HL-60 (cell line): ENCODE measurements at regions not wholly inside any gene's neighbourhood (a gene's known extent, or its start where the extent isn't known, plus 50 kb on each side); places are given as distances from the start of the nearest gene placed in this dataset.

Experiments
- DNase-seq, 2 experiments: peaks; one replicate each; pipeline ENCODE4 v3.0.0-alpha.2; 2010 to 2020; ENCODE audit warnings: low read depth in 1 of 2, low spot score in 1 of 2
- H3K27ac ChIP-seq: fragments of 250-450 bp; sonication (Bioruptor Pico); replicated peaks from 2 replicates; pipeline ENCODE4 v1.5.1; 2020; ENCODE audit warnings: mild to moderate bottlenecking, moderate library complexity
- H3K27me3 ChIP-seq: fragments of 250-450 bp; sonication (Bioruptor Pico); 2 replicates; pipeline ENCODE4 v1.5.1; 2021; ENCODE audit warnings: mild to moderate bottlenecking, moderate library complexity; ENCODE audit not compliant: insufficient read depth, poor library complexity, severe bottlenecking
- H3K4me3 ChIP-seq: replicated peaks from 2 replicates; pipeline ENCODE4 v1.5.1; 2011; ENCODE audit warnings: mild to moderate bottlenecking, control low read depth, low read length; ENCODE audit not compliant: insufficient read depth
- GABPA ChIP-seq: IDR thresholded peaks from 2 replicates; pipeline ENCODE4 v1.6.1; 2012; ENCODE audit warnings: low read depth
- POLR2AphosphoS5 ChIP-seq: IDR thresholded peaks from 2 replicates; pipeline ENCODE4 v1.6.1; 2012; ENCODE audit warnings: low read depth
- SPI1 ChIP-seq: IDR thresholded peaks from 2 replicates; pipeline ENCODE4 v1.6.1; 2012; ENCODE audit warnings: low read depth, mild to moderate bottlenecking, borderline replicate concordance
- TF ChIP-seq, protein P1 (sequence below): IDR thresholded peaks from 2 replicates; pipeline ENCODE4 v1.6.1; 2012; ENCODE audit warnings: low read depth; ENCODE audit not compliant: insufficient replicate concordance
- TF ChIP-seq, protein P2 (sequence below): IDR thresholded peaks from one replicate; pipeline ENCODE4 v1.5.1; 2011; ENCODE audit warnings: low read length, control low read depth, inconsistent platforms; ENCODE audit not compliant: insufficient read depth

DNA sequence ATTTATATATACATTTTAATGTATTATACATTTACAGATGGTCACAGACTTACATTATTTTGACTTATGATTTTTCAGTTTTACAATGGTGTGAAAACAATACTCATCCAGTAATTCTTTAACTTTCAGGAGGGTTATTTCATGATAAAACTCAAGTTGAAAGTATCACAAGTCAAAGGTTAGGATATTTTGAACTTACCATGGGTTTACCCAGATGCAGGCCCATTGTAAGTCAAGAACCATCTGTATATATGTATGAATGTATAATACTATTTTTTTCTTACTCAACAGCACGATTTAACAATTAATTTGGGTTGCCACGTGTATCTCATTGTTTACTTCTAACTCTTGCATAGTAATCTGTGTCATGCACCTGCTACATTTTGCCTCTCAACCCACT is 1002.0 kb downstream of the OTOL1 start:
- H3K27ac ChIP-seq, result no peak overlapping the region
- H3K4me3 ChIP-seq, result no peak overlapping the region
- no peaks in the 10 kb centered on the region for H3K27me3 ChIP-seq
- TF ChIP-seq, protein P1, sequence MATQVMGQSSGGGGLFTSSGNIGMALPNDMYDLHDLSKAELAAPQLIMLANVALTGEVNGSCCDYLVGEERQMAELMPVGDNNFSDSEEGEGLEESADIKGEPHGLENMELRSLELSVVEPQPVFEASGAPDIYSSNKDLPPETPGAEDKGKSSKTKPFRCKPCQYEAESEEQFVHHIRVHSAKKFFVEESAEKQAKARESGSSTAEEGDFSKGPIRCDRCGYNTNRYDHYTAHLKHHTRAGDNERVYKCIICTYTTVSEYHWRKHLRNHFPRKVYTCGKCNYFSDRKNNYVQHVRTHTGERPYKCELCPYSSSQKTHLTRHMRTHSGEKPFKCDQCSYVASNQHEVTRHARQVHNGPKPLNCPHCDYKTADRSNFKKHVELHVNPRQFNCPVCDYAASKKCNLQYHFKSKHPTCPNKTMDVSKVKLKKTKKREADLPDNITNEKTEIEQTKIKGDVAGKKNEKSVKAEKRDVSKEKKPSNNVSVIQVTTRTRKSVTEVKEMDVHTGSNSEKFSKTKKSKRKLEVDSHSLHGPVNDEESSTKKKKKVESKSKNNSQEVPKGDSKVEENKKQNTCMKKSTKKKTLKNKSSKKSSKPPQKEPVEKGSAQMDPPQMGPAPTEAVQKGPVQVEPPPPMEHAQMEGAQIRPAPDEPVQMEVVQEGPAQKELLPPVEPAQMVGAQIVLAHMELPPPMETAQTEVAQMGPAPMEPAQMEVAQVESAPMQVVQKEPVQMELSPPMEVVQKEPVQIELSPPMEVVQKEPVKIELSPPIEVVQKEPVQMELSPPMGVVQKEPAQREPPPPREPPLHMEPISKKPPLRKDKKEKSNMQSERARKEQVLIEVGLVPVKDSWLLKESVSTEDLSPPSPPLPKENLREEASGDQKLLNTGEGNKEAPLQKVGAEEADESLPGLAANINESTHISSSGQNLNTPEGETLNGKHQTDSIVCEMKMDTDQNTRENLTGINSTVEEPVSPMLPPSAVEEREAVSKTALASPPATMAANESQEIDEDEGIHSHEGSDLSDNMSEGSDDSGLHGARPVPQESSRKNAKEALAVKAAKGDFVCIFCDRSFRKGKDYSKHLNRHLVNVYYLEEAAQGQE, result no peak
- TF ChIP-seq POLR2AphosphoS5, result no peak
- no peak for TF ChIP-seq SPI1
- no peak for TF ChIP-seq GABPA
- DNase-seq, result no peak

DNA sequence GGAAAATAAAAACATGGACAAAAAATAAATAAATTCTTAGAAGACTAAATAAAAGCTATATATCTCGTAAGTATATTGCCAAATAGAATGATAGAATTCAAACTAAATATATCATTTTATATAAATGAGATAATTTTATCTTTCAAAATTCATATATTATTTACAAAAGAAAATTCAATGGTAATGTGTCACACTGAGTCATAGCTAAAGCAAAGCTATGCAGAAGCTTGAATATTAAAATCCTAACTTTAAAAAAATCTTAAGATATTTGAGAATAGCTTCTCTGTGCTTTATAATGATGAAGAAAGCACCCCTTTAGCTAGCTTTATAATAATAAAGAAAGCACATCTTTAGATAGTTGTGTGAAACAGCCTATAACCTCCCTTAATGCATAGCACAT is 1010.8 kb downstream of the OTOL1 start:
- TF ChIP-seq SPI1, result no peak
- no peak for TF ChIP-seq GABPA
- TF ChIP-seq, protein P2, sequence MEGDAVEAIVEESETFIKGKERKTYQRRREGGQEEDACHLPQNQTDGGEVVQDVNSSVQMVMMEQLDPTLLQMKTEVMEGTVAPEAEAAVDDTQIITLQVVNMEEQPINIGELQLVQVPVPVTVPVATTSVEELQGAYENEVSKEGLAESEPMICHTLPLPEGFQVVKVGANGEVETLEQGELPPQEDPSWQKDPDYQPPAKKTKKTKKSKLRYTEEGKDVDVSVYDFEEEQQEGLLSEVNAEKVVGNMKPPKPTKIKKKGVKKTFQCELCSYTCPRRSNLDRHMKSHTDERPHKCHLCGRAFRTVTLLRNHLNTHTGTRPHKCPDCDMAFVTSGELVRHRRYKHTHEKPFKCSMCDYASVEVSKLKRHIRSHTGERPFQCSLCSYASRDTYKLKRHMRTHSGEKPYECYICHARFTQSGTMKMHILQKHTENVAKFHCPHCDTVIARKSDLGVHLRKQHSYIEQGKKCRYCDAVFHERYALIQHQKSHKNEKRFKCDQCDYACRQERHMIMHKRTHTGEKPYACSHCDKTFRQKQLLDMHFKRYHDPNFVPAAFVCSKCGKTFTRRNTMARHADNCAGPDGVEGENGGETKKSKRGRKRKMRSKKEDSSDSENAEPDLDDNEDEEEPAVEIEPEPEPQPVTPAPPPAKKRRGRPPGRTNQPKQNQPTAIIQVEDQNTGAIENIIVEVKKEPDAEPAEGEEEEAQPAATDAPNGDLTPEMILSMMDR, result no peak
- TF ChIP-seq POLR2AphosphoS5, result no peak
- TF ChIP-seq, protein P1, result no peak

DNA sequence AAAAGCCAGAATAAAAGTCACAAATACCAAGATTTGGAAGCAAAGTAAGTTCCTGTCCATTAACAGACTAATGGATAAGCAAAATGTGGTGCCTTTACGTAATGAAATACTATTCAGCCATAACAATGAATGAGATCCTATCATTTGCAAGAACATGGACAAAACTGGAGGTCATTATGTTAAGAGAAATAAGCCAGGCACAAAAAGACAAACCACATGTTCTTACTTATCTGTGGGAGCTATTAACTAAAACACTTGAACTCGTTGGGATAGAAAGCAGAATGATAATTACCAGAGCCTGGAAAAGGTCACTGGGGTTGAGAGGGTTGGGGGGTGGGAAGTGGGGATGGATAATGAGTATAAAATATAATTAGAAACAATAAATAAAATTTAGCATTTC is 1015.9 kb downstream of the OTOL1 start:
- TF ChIP-seq GABPA, result no peak
- no peak for TF ChIP-seq SPI1
- Histone ChIP-seq H3K4me3 (no peak overlapping the region), H3K27me3 (no peaks in the 10 kb centered on the region), H3K27ac (no peak overlapping the region)
- no peak for DNase-seq

More for the DNA sequence above, 1010.8 kb downstream of the OTOL1 start:
- no peak overlapping the region for H3K4me3 ChIP-seq
- no peaks in the 10 kb centered on the region for H3K27me3 ChIP-seq
- no peak for DNase-seq
- H3K27ac ChIP-seq, result no peak overlapping the region

DNA sequence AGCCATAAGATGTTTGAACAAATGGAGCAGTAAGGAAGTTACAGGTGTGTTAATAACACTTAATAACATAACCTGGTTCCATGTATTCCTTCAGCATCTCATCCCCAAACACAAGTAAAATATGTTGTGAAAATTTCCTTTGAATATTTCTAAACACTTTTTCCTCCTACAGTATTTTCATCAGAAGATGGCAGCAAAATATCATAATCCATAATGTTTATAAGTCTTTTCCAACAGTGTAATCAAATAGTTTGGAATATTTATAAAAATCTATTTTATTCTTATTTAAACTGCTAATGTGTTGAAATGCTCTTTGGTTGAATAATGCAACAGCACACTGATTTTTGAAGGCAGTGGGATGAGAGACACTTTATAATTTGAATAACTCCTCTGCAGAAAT is 1020.5 kb downstream of the OTOL1 start:
- no peak overlapping the region for H3K4me3 ChIP-seq
- no peak for TF ChIP-seq GABPA
- TF ChIP-seq SPI1, result no peak
- no peak for TF ChIP-seq POLR2AphosphoS5
- TF ChIP-seq, protein P2, result no peak
- TF ChIP-seq, protein P1, result no peak
- H3K27ac ChIP-seq, result no peak overlapping the region
- no peaks in the 10 kb centered on the region for H3K27me3 ChIP-seq
- DNase-seq, result no peak
